ENCODE measurements at regions not wholly inside any gene's neighbourhood (a gene's known extent, or its start where the extent isn't known, plus 50 kb on each side); places are given as distances from the start of the nearest gene placed in this dataset.

DNA sequence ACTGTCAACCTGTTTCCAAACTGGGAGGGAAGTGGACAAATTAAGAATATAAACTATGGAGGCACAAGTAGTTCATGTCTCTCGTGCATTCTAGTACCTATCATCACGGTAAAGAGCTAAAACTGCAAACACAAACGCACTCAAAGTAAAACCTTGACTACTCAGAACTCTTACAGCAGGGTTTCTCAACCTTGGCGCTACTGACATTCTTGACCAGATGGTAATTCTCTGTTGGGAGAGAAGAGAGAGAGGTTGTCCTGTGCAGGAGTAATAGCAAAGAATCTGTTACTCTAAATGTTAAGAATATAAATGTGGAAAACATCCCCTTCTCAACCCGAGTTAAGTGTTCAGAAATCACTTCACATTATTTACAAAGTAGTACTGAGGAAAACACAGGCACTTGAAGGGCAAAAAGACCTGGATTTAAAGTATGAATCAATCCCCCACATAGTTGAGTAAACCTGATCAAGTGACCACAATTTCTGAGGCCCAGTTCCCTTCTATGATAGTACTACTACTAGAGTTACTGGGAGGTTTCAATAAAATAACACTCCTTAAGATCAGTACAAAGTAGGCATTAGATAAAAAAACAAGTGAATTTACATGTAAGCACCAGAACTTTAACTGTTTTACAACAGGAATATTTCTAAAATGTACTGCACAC lies 73.1 kb upstream of the ARHGAP32 start:
- Mint-ChIP-seq H3K4me1 (peaks cover 30% of the 10 kb centered on the region), H3K27me3 (ENCODE audit: insufficient read depth, low read depth, poor library complexity) (no peaks in the 10 kb centered on the region), H3K9me3 (no peaks in the 10 kb centered on the region), H3K27ac (peak overlapping the region; percentile 11; the same call in 1 of the 2 replicates), H3K4me3 (no peak overlapping the region), H3K36me3 (ENCODE audit: low read depth) (no peaks in the 10 kb centered on the region)
- Histone ChIP-seq H3K4me2 (no peak overlapping the region), H3K36me3 (ENCODE audit: insufficient read depth) (no peaks in the 10 kb centered on the region), H3K9me2 (ENCODE audit: insufficient read depth) (no peaks in the 10 kb centered on the region; the same call in 1 of the 2 replicates), H4K20me1 (replicated peaks; ENCODE audit: insufficient read depth) (no peaks in the 10 kb centered on the region), H2AFZ (no peak overlapping the region), H3K4me1 (ENCODE audit: insufficient read depth) (peaks cover 27% of the 10 kb centered on the region), H3K79me2 (replicated peaks; ENCODE audit: insufficient read depth) (peaks cover 88% of the 10 kb centered on the region), H3K4me3 (no peak overlapping the region), H3F3A (replicated peaks; ENCODE audit: low read depth) (no peaks in the 10 kb centered on the region), H3K27ac (ENCODE audit: low read depth) (no peak overlapping the region), H3K27me3 (ENCODE audit: insufficient read depth) (no peaks in the 10 kb centered on the region)
- ATAC-seq (no peak), DNase-seq (ENCODE audit: low spot score) (no peak)
- TF ChIP-seq, protein P1, sequence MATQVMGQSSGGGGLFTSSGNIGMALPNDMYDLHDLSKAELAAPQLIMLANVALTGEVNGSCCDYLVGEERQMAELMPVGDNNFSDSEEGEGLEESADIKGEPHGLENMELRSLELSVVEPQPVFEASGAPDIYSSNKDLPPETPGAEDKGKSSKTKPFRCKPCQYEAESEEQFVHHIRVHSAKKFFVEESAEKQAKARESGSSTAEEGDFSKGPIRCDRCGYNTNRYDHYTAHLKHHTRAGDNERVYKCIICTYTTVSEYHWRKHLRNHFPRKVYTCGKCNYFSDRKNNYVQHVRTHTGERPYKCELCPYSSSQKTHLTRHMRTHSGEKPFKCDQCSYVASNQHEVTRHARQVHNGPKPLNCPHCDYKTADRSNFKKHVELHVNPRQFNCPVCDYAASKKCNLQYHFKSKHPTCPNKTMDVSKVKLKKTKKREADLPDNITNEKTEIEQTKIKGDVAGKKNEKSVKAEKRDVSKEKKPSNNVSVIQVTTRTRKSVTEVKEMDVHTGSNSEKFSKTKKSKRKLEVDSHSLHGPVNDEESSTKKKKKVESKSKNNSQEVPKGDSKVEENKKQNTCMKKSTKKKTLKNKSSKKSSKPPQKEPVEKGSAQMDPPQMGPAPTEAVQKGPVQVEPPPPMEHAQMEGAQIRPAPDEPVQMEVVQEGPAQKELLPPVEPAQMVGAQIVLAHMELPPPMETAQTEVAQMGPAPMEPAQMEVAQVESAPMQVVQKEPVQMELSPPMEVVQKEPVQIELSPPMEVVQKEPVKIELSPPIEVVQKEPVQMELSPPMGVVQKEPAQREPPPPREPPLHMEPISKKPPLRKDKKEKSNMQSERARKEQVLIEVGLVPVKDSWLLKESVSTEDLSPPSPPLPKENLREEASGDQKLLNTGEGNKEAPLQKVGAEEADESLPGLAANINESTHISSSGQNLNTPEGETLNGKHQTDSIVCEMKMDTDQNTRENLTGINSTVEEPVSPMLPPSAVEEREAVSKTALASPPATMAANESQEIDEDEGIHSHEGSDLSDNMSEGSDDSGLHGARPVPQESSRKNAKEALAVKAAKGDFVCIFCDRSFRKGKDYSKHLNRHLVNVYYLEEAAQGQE (IDR thresholded peaks at IDR 0.05; ENCODE audit: unreplicated experiment) = no peak
- TF ChIP-seq CREB1 (CRISPR knock-in tag; IDR thresholded peaks at IDR 0.05; ENCODE audit: low read depth) (no peak), JUNB (IDR thresholded peaks at IDR 0.05; ENCODE audit: unreplicated experiment) (no peak)

DNA sequence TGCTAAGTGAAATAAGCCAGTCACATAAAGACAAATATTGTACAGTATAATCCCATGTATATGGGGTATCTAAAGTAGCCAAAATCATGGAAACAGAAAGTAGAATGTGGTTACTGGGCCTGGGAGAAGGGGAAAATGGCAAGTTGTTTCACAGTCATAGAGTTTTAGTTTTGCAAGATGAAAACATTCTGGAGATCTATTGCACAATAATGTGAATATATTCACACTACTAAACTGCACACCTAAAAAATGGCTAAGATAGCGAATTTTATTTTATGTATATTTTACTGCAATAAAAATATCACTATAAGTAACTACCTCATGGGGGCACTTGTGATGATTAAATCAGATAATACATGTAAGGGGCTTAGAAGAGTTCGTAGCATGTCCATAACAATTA lies 72.0 kb upstream of the ARHGAP32 start:
- no peak overlapping the region for H3K4me2 ChIP-seq
- no peaks in the 10 kb centered on the region for H4K20me1 ChIP-seq (replicated peaks; ENCODE audit: insufficient read depth)
- peaks cover 37% of the 10 kb centered on the region for H3K4me1 ChIP-seq (ENCODE audit: insufficient read depth)
- no peaks in the 10 kb centered on the region for H3F3A ChIP-seq (replicated peaks; ENCODE audit: low read depth)
- peaks cover 88% of the 10 kb centered on the region for H3K79me2 ChIP-seq (replicated peaks; ENCODE audit: insufficient read depth)
- Mint-ChIP-seq H3K4me1 (peaks cover 39% of the 10 kb centered on the region), H3K4me3 (no peak overlapping the region), H3K27ac (no peak overlapping the region), H3K36me3 (ENCODE audit: low read depth) (no peaks in the 10 kb centered on the region), H3K9me3 (no peaks in the 10 kb centered on the region), H3K27me3 (ENCODE audit: insufficient read depth, low read depth, poor library complexity) (no peaks in the 10 kb centered on the region)
- no peak overlapping the region for H2AFZ ChIP-seq
- DNase-seq (ENCODE audit: low spot score) = no peak
- no peak overlapping the region for H3K4me3 ChIP-seq
- H3K36me3 ChIP-seq (ENCODE audit: insufficient read depth) = no peaks in the 10 kb centered on the region
- no peaks in the 10 kb centered on the region for H3K27me3 ChIP-seq (ENCODE audit: insufficient read depth)
- no peak overlapping the region for H3K27ac ChIP-seq (ENCODE audit: low read depth)
- H3K9me2 ChIP-seq (ENCODE audit: insufficient read depth) = no peaks in the 10 kb centered on the region
- ATAC-seq = no peak
- TF ChIP-seq STAT1 (IDR thresholded peaks at IDR 0.05; ENCODE audit: unreplicated experiment) = no peak
- no peak for TF ChIP-seq EZH2 (IDR thresholded peaks at IDR 0.05; ENCODE audit: low read depth, unreplicated experiment)
- TF ChIP-seq ZNF114 (CRISPR knock-in tag; IDR thresholded peaks at IDR 0.05) = no peak
- no peak for TF ChIP-seq NANOG (IDR thresholded peaks at IDR 0.05; ENCODE audit: borderline replicate concordance)
- TF ChIP-seq JUNB (IDR thresholded peaks at IDR 0.05; ENCODE audit: unreplicated experiment) = no peak
- TF ChIP-seq ZNF331 (CRISPR knock-in tag; IDR thresholded peaks at IDR 0.05; ENCODE audit: low read depth) = no peak
- TF ChIP-seq, protein P2, sequence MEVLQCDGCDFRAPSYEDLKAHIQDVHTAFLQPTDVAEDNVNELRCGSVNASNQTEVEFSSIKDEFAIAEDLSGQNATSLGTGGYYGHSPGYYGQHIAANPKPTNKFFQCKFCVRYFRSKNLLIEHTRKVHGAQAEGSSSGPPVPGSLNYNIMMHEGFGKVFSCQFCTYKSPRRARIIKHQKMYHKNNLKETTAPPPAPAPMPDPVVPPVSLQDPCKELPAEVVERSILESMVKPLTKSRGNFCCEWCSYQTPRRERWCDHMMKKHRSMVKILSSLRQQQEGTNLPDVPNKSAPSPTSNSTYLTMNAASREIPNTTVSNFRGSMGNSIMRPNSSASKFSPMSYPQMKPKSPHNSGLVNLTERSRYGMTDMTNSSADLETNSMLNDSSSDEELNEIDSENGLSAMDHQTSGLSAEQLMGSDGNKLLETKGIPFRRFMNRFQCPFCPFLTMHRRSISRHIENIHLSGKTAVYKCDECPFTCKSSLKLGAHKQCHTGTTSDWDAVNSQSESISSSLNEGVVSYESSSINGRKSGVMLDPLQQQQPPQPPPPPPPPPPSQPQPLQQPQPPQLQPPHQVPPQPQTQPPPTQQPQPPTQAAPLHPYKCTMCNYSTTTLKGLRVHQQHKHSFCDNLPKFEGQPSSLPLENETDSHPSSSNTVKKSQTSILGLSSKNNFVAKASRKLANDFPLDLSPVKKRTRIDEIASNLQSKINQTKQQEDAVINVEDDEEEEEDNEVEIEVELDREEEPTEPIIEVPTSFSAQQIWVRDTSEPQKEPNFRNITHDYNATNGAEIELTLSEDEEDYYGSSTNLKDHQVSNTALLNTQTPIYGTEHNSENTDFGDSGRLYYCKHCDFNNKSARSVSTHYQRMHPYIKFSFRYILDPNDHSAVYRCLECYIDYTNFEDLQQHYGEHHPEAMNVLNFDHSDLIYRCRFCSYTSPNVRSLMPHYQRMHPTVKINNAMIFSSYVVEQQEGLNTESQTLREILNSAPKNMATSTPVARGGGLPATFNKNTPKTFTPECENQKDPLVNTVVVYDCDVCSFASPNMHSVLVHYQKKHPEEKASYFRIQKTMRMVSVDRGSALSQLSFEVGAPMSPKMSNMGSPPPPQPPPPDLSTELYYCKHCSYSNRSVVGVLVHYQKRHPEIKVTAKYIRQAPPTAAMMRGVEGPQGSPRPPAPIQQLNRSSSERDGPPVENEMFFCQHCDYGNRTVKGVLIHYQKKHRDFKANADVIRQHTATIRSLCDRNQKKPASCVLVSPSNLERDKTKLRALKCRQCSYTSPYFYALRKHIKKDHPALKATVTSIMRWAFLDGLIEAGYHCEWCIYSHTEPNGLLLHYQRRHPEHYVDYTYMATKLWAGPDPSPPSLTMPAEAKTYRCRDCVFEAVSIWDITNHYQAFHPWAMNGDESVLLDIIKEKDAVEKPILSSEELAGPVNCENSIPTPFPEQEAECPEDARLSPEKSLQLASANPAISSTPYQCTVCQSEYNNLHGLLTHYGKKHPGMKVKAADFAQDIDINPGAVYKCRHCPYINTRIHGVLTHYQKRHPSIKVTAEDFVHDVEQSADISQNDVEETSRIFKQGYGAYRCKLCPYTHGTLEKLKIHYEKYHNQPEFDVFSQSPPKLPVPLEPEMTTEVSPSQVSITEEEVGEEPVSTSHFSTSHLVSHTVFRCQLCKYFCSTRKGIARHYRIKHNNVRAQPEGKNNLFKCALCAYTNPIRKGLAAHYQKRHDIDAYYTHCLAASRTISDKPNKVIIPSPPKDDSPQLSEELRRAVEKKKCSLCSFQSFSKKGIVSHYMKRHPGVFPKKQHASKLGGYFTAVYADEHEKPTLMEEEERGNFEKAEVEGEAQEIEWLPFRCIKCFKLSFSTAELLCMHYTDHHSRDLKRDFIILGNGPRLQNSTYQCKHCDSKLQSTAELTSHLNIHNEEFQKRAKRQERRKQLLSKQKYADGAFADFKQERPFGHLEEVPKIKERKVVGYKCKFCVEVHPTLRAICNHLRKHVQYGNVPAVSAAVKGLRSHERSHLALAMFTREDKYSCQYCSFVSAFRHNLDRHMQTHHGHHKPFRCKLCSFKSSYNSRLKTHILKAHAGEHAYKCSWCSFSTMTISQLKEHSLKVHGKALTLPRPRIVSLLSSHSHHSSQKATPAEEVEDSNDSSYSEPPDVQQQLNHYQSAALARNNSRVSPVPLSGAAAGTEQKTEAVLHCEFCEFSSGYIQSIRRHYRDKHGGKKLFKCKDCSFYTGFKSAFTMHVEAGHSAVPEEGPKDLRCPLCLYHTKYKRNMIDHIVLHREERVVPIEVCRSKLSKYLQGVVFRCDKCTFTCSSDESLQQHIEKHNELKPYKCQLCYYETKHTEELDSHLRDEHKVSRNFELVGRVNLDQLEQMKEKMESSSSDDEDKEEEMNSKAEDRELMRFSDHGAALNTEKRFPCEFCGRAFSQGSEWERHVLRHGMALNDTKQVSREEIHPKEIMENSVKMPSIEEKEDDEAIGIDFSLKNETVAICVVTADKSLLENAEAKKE (CRISPR knock-in tag; IDR thresholded peaks at IDR 0.05) = no peak
- TF ChIP-seq POLR2AphosphoS5 (IDR thresholded peaks at IDR 0.05; ENCODE audit: low read depth) = no peak
- TF ChIP-seq, protein P3, sequence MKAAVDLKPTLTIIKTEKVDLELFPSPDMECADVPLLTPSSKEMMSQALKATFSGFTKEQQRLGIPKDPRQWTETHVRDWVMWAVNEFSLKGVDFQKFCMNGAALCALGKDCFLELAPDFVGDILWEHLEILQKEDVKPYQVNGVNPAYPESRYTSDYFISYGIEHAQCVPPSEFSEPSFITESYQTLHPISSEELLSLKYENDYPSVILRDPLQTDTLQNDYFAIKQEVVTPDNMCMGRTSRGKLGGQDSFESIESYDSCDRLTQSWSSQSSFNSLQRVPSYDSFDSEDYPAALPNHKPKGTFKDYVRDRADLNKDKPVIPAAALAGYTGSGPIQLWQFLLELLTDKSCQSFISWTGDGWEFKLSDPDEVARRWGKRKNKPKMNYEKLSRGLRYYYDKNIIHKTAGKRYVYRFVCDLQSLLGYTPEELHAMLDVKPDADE (IDR thresholded peaks at IDR 0.05) = no peak
- no peak for TF ChIP-seq CREB1 (CRISPR knock-in tag; IDR thresholded peaks at IDR 0.05; ENCODE audit: low read depth)

All from GM23338 (cell line).